ENCODE measurements at regions not wholly inside any gene's neighbourhood (a gene's known extent, or its start where the extent isn't known, plus 50 kb on each side); places are given as distances from the start of the nearest gene placed in this dataset.

DNA sequence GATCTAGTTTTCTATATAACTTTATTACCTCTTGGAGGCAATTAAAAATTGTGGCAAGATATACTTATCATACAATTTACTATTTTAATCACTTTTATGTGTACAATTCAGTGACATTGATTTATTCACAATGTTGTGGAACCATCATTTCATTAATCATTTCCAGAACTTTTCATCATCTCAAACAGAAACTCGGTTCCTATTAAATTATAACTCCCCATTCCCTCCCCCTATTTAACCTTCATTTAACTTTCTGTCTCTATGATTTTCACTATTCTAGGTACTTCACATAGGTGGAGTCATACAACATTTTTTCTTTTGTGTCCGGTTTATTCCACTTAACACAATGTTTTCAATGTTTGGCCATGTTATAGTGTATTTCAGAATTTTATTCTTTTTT, 252.8 kb downstream of the REEP3 start (continued):
- TF ChIP-seq, protein P1, sequence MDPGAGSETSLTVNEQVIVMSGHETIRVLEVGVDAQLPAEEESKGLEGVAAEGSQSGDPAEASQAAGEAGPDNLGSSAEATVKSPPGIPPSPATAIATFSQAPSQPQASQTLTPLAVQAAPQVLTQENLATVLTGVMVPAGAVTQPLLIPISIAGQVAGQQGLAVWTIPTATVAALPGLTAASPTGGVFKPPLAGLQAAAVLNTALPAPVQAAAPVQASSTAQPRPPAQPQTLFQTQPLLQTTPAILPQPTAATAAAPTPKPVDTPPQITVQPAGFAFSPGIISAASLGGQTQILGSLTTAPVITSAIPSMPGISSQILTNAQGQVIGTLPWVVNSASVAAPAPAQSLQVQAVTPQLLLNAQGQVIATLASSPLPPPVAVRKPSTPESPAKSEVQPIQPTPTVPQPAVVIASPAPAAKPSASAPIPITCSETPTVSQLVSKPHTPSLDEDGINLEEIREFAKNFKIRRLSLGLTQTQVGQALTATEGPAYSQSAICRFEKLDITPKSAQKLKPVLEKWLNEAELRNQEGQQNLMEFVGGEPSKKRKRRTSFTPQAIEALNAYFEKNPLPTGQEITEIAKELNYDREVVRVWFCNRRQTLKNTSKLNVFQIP (CRISPR knock-in tag; IDR thresholded peaks at IDR 0.05; ENCODE audit: borderline replicate concordance, low read depth), result no peak

DNA sequence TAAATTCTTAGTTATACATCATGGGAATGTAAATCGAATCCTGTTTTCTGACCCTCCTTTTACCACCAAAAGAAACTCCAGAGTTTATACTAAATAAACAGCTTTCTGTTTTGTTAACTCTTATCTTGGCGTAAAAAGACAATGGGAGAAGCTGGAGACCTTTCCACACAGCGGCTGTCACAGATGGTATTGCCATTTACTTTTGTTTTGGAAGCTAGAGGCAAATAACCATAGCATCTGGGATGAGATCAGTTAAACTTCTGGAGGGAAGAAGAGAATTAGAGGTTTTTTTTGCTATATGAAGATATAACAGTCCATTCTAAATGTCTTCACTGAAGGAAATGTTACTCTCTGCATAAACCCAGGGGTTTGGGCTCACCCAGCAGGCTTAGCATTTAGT, 258.9 kb downstream of the REEP3 start:
- no peak for TF ChIP-seq ZNF70 (CRISPR knock-in tag; IDR thresholded peaks at IDR 0.05)
- TF ChIP-seq TCF4 (CRISPR knock-in tag; IDR thresholded peaks at IDR 0.05; ENCODE audit: borderline replicate concordance), result no peak
- TF ChIP-seq, protein P1 (CRISPR knock-in tag; IDR thresholded peaks at IDR 0.05; ENCODE audit: borderline replicate concordance, low read depth), result no peak
- no peak for TF ChIP-seq TOX (CRISPR knock-in tag; IDR thresholded peaks at IDR 0.05; ENCODE audit: borderline replicate concordance)
- TF ChIP-seq RARB (CRISPR knock-in tag; IDR thresholded peaks at IDR 0.05), result no peak
- TF ChIP-seq GLIS3 (CRISPR knock-in tag; IDR thresholded peaks at IDR 0.05), result no peak
- TF ChIP-seq, protein P2, sequence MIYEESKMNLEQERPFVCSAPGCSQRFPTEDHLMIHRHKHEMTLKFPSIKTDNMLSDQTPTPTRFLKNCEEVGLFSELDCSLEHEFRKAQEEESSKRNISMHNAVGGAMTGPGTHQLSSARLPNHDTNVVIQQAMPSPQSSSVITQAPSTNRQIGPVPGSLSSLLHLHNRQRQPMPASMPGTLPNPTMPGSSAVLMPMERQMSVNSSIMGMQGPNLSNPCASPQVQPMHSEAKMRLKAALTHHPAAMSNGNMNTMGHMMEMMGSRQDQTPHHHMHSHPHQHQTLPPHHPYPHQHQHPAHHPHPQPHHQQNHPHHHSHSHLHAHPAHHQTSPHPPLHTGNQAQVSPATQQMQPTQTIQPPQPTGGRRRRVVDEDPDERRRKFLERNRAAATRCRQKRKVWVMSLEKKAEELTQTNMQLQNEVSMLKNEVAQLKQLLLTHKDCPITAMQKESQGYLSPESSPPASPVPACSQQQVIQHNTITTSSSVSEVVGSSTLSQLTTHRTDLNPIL (CRISPR knock-in tag; IDR thresholded peaks at IDR 0.05; ENCODE audit: low read depth), result no peak
- TF ChIP-seq, protein P3, sequence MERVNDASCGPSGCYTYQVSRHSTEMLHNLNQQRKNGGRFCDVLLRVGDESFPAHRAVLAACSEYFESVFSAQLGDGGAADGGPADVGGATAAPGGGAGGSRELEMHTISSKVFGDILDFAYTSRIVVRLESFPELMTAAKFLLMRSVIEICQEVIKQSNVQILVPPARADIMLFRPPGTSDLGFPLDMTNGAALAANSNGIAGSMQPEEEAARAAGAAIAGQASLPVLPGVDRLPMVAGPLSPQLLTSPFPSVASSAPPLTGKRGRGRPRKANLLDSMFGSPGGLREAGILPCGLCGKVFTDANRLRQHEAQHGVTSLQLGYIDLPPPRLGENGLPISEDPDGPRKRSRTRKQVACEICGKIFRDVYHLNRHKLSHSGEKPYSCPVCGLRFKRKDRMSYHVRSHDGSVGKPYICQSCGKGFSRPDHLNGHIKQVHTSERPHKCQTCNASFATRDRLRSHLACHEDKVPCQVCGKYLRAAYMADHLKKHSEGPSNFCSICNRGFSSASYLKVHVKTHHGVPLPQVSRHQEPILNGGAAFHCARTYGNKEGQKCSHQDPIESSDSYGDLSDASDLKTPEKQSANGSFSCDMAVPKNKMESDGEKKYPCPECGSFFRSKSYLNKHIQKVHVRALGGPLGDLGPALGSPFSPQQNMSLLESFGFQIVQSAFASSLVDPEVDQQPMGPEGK (CRISPR knock-in tag; IDR thresholded peaks at IDR 0.05; ENCODE audit: borderline replicate concordance), result no peak
- TF ChIP-seq OSR1 (CRISPR knock-in tag; IDR thresholded peaks at IDR 0.05), result no peak
- no peak for TF ChIP-seq CSDC2 (CRISPR knock-in tag; IDR thresholded peaks at IDR 0.05)
- TF ChIP-seq SNAI2 (CRISPR knock-in tag; IDR thresholded peaks at IDR 0.05), result no peak
- no peak for TF ChIP-seq ZNF565 (CRISPR knock-in tag; conservative IDR thresholded peaks at IDR 0.05; ENCODE audit: low read depth)
- no peak for TF ChIP-seq ISL1 (CRISPR knock-in tag; IDR thresholded peaks at IDR 0.05)
- no peak for ATAC-seq

DNA sequence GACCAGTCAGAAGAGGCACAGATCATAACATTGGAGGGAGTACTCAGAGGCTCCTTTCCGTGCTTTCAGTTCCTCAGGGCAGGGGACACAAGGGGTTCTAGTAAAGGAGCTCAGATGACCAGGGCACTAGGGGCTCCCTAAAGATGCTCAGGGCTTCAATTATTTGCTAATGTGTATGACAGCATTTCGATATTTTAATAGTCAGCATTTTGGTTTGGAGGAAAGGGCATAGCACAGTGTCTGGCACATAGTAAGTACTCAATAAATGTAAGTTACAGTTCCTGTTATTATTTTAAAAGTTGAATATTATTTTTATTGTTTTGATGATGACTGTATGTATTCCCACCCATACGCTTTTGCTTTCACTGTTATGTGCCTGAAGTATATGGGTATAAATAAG, 260.0 kb downstream of the REEP3 start:
- ATAC-seq, result no peak
- TF ChIP-seq, protein P3 (CRISPR knock-in tag; IDR thresholded peaks at IDR 0.05; ENCODE audit: borderline replicate concordance), result no peak
- TF ChIP-seq TOX (CRISPR knock-in tag; IDR thresholded peaks at IDR 0.05; ENCODE audit: borderline replicate concordance), result no peak
- TF ChIP-seq, protein P2 (CRISPR knock-in tag; IDR thresholded peaks at IDR 0.05; ENCODE audit: low read depth), result no peak
- TF ChIP-seq, protein P1 (CRISPR knock-in tag; IDR thresholded peaks at IDR 0.05; ENCODE audit: borderline replicate concordance, low read depth), result no peak
- no peak for TF ChIP-seq BACH2 (CRISPR knock-in tag; IDR thresholded peaks at IDR 0.05; ENCODE audit: borderline replicate concordance)
- TF ChIP-seq RARB (CRISPR knock-in tag; IDR thresholded peaks at IDR 0.05), result no peak
- TF ChIP-seq ISL1 (CRISPR knock-in tag; IDR thresholded peaks at IDR 0.05), result no peak
- TF ChIP-seq ZNF70 (CRISPR knock-in tag; IDR thresholded peaks at IDR 0.05), result no peak
- no peak for TF ChIP-seq ARNTL (CRISPR knock-in tag; IDR thresholded peaks at IDR 0.05; ENCODE audit: borderline replicate concordance, low read depth)
- no peak for TF ChIP-seq ZC3H10 (CRISPR knock-in tag; IDR thresholded peaks at IDR 0.05)
- TF ChIP-seq ZNF8 (CRISPR knock-in tag; IDR thresholded peaks at IDR 0.05), result no peak
- no peak for TF ChIP-seq ZFP30 (CRISPR knock-in tag; IDR thresholded peaks at IDR 0.05)
- TF ChIP-seq PPARA (CRISPR knock-in tag; IDR thresholded peaks at IDR 0.05; ENCODE audit: borderline replicate concordance), result no peak
- TF ChIP-seq, protein P4, sequence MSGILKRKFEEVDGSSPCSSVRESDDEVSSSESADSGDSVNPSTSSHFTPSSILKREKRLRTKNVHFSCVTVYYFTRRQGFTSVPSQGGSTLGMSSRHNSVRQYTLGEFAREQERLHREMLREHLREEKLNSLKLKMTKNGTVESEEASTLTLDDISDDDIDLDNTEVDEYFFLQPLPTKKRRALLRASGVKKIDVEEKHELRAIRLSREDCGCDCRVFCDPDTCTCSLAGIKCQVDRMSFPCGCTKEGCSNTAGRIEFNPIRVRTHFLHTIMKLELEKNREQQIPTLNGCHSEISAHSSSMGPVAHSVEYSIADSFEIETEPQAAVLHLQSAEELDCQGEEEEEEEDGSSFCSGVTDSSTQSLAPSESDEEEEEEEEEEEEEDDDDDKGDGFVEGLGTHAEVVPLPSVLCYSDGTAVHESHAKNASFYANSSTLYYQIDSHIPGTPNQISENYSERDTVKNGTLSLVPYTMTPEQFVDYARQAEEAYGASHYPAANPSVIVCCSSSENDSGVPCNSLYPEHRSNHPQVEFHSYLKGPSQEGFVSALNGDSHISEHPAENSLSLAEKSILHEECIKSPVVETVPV (CRISPR knock-in tag; IDR thresholded peaks at IDR 0.05), result no peak
- no peak for TF ChIP-seq ESRRG (CRISPR knock-in tag; IDR thresholded peaks at IDR 0.05)
- no peak for TF ChIP-seq OSR1 (CRISPR knock-in tag; IDR thresholded peaks at IDR 0.05)
- no peak for TF ChIP-seq ZNF565 (CRISPR knock-in tag; conservative IDR thresholded peaks at IDR 0.05; ENCODE audit: low read depth)
- no peak for TF ChIP-seq SNAI2 (CRISPR knock-in tag; IDR thresholded peaks at IDR 0.05)
